GM21526 (cell line): ENCODE measurements at regions not wholly inside any gene's neighbourhood (a gene's known extent, or its start where the extent isn't known, plus 50 kb on each side); places are given as distances from the start of the nearest gene placed in this dataset.
"Not testable (repeated sequence)": the region's sequence is repeated elsewhere in the genome, so short reads cannot be mapped to it uniquely, and the experiment has no call there.

Source experiments
- ATAC-seq: cut with Tn5 transposase; IDR thresholded peaks from one replicate; pipeline ENCODE4 v1.9.1; 2021; ENCODE audit warnings: moderate library complexity; ENCODE audit not compliant: unreplicated experiment, low FRiP score

DNA sequence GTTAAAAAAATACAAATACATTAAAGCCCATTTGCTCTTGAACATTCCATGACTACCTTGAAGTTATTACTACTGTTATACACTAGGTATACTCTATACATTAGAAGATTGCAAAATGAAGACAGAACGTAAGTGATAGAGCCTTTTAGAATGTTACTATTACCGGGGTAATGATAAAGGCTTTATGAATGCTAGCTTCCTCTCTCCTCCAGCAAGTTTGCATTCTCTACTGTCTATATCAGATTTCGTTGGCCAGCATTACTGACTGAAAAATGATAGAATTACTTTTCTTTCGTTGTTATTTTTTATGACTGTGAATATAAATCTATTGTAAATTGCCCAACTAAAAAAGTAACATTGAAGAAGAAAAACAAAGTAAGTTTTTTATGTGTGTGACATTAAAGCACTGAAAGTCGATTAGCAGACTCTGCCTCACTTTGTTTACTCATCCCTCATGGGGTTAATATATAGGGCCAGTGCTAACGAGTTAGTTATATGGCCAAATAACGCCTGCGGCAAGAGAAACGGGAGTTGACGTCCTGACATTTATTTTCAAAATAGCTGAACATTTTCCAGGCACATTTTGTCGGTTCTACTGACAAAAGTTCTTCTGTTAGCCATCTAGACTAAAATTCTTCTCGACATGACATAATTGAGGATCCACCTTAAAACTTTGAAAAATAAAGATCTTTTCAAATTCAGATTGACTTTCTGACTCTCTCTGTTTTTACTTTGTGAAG lies 163.8 kb upstream of the KITLG start:
- no peak for ATAC-seq

DNA sequence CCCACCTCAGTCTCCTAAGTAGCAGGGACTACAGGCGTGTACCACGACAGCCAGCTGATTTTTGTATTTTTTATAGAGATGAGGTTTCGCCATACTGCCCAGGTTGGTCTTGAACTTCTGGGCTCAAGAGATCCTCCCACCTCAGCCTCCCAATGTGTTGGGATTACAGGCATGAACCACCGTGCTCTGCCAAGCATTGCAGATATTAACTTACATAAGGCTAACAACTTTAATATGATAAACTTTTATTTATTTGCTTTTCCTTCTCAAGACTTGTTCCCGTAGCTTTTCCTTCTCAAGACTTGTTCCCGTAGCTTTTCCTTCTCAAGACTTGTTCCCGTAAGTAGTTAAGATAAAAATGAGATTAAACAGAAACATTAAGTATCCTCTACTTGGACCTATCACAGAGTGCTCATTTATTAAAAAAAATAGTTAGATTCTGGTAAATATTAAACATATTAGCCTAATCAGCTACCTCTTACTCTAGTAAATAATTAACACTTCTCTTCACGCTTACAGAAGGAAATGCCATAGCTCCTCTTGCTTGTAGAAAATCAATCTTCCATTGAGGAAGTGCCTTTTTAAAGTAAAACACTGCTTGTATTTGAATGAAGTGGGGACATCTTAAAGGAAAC lies 157.7 kb upstream of the KITLG start:
- ATAC-seq = no peak

DNA sequence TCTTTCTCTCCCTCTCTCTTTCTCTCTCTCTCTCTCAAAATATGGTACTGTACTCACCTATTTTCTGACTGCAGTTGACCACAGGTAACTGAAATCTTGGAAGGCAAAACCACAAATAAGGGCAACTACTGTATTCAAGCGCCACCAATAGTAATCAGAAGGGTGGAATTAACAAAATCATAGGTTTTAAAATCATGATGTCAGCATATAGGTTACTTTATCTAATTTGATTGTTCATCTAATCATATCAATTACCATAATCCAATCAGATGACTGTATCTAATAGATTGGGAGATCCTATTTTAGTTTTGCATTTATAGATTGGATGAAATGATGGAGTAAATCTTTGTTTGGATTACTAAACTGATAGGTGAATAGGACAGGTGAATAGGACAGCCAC lies 155.8 kb upstream of the KITLG start:
- ATAC-seq = no peak

DNA sequence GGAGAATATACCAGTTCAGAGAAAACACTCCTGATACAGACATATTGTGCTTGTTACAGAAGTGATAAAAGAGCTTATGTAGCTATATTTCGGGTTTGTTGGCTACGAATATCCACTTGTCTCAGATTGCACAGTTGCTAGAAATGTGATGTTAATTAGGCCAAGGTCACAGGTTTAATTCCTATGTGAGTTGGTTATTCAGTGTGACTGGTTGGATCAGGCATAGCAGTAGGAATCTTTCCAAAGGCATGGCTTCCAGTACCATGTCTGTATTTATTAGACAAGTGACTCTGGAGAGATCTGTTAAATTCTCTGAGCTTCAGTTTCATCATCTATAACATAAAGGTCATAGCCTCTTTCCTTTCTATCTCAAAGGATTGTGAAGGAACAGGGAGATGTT lies 152.7 kb upstream of the KITLG start:
- no peak for ATAC-seq

- no peak for ATAC-seq
These were observed 148.9 kb upstream of the KITLG start for GRCh38 chr12:88729196-88729595.

- ATAC-seq = no peak
These were observed 146.8 kb upstream of the KITLG start for GRCh38 chr12:88726806-88727720.

GRCh38 chr12:88725592-88726143 lies 145.4 kb upstream of the KITLG start:
- no peak for ATAC-seq

- no peak for ATAC-seq
These were observed 142.9 kb upstream of the KITLG start for GRCh38 chr12:88723219-88723618.

DNA sequence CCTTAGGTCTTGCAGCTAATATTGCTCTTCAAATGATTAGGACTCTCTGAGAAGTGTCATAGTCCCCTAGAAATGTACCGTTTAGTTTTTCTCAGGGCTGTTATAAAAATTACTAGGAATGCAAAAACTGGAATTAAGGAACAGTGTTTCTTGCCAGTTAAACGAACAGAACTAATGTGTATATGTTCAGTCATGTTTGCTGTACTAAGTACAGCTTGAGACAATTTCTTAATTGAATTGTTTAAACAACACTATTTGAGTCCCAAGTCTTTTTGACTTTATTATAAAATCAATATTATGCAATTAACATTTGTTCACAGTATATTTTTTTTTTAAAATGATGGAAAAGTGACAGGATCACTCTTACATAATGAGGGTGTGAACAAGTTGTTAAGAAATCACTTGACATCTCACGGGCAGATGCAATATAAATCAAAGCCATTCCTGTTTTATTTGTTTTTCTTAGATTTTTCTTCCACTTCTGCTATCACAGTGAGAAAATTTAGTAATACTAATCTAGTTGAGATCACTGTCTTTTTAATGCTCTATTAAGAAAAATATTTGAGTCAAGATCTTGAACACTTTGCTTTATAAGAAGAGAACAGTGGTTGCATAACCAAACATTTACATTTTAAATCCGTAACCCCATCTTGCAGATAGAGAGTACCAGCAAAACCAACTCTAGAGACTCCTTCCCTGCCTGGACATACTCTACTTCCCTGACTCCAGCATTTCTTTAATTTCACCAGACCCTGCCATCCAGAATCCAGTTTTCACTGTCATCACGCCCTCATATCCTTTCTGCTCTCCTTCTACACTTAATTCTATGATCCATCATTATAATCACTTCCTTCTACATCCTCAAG lies 140.7 kb upstream of the KITLG start:
- no peak for ATAC-seq

- no peak for ATAC-seq
These were observed 140.0 kb upstream of the KITLG start for GRCh38 chr12:88720231-88720630.

DNA sequence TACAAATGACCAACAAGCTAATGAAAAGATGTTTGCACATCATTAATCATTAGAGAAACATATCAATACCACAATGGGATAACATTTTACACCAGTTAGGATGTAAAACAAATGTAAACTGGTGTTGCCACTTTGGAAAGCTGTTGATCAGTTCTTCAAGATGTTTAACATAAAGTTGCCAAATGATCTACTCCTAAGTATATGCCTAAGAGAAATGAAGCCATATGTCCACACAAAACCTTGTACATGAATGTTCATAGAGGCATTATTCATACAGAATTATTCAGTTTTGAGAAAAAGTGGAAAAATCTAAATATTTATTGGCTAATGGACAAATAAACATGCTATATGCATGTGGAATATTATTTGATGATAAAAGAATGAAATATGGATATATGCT lies 136.9 kb upstream of the KITLG start:
- ATAC-seq = no peak

GRCh38 chr12:88716240-88716639 lies 136.0 kb upstream of the KITLG start:
- no peak for ATAC-seq

GRCh38 chr12:88715673-88716072 lies 135.4 kb upstream of the KITLG start:
- no peak for ATAC-seq

- not testable (repeated sequence) for ATAC-seq
These were observed 134.1 kb upstream of the KITLG start for GRCh38 chr12:88714263-88714882.

- no peak for ATAC-seq
These were observed 127.5 kb upstream of the KITLG start for GRCh38 chr12:88707800-88708199.

GRCh38 chr12:88706286-88706685 lies 126.0 kb upstream of the KITLG start:
- ATAC-seq = no peak

DNA sequence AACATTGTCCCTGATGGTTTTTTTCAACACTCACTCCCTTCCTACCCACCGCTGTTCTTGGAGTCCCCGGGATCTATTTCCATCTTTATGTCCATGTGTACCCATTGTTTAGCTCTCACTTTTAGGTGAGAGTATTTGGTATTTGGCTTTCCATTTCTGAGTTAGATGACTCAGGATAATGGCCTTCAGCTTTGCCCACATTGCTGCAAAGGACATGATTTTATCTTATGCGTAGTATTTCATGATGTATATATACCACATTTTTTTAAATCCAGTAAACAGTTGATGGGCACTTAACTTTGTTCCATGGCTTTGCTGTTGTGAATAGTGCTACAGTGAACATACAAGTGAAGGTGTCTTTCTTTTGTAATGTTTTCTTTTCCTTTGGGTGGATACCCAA lies 123.5 kb upstream of the KITLG start:
- ATAC-seq = no peak

- no peak for ATAC-seq
These were observed 118.2 kb upstream of the KITLG start for GRCh38 chr12:88698471-88698870.

- ATAC-seq = no peak
These were observed 113.7 kb upstream of the KITLG start for GRCh38 chr12:88693837-88694445.
